ENCODE measurements at regions not wholly inside any gene's neighbourhood (a gene's known extent, or its start where the extent isn't known, plus 50 kb on each side); places are given as distances from the start of the nearest gene placed in this dataset.

- Histone ChIP-seq H2BK5ac (ENCODE audit: insufficient read length, low read length) (no peak overlapping the region), H4K20me1 (ENCODE audit: control insufficient read depth, insufficient read depth, insufficient read length) (no peaks in the 10 kb centered on the region), H3K9ac (ENCODE audit: extremely low read depth, insufficient read length, low read length) (no peak overlapping the region), H4K91ac (ENCODE audit: insufficient read length, low read depth, low read length) (no peak overlapping the region), H3K27me3 (ENCODE audit: insufficient read depth, low read length) (no peaks in the 10 kb centered on the region), H3K23ac (ENCODE audit: insufficient read length, low read depth, low read length) (no peak overlapping the region), H3K18ac (ENCODE audit: insufficient read length, low read depth, low read length) (peak overlapping the region; percentile 2), H4K5ac (ENCODE audit: insufficient read length, low read depth, low read length) (no peak overlapping the region), H3K9me3 (ENCODE audit: control insufficient read depth, low read depth, low read length) (no peaks in the 10 kb centered on the region), H2AK5ac (ENCODE audit: insufficient read length, low read length) (no peak overlapping the region), H3K4me2 (ENCODE audit: insufficient read depth, insufficient read length, low read length) (no peak overlapping the region), H2AFZ (ENCODE audit: low read length) (peak overlapping the region; percentile 16), H3K56ac (ENCODE audit: insufficient read length, low read depth, low read length) (no peak overlapping the region), H3K4ac (ENCODE audit: low read depth, low read length) (no peak overlapping the region), H2BK15ac (ENCODE audit: low read depth, low read length) (no peak overlapping the region), H3K23me2 (ENCODE audit: insufficient read length, low read depth, low read length, poor library complexity, severe bottlenecking) (no peaks in the 10 kb centered on the region), H2BK20ac (ENCODE audit: low read depth, low read length, poor library complexity, severe bottlenecking) (no peak overlapping the region), H2BK120ac (ENCODE audit: low read depth, low read length, poor library complexity, severe bottlenecking) (no peak overlapping the region), H3K27ac (ENCODE audit: insufficient read length, low read depth, low read length) (no peak overlapping the region), H3T11ph (ENCODE audit: low read length) (no peak overlapping the region), H2BK12ac (ENCODE audit: insufficient read length, low read depth, low read length) (no peak overlapping the region), H3K14ac (ENCODE audit: insufficient read depth, low read length) (no peak overlapping the region), H3K79me1 (ENCODE audit: insufficient read depth, low read depth, low read length, poor library complexity, severe bottlenecking) (no peaks in the 10 kb centered on the region), H4K8ac (replicated peaks; ENCODE audit: insufficient read length, low read depth, low read length) (no peak overlapping the region), H3K79me2 (ENCODE audit: insufficient read depth, low read length) (no peaks in the 10 kb centered on the region), H3K4me1 (ENCODE audit: insufficient read depth, low read length) (no peaks in the 10 kb centered on the region)
- no CpG with 5 or more reads among the region's 8 CpGs for WGBS (ENCODE audit: extremely low coverage, insufficient read length, low lambda C conversion rate)
- no peaks in the 10 kb centered on the region; the same call in 1 of the 2 replicates for H3K27me3 Mint-ChIP-seq (ENCODE audit: low read depth)
- peaks cover 0 to 2% of the 10 kb centered on the region in 2 experiments; a peak in 2 of 4 replicates for H3K4me1 Mint-ChIP-seq
- no peak overlapping the region; a peak in 1 of 7 replicates for H3K27ac Mint-ChIP-seq
- TF ChIP-seq CTCF (conservative IDR thresholded peaks at IDR 0.05), result no peak
- DNase-seq, result no peak
- H3K36me3 Mint-ChIP-seq (ENCODE audit: insufficient read depth in 1 of 3, low read depth in 3 of 3), result peaks cover 0 to 3% (median 0%) of the 10 kb centered on the region in 3 experiments; a peak in 2 of 7 replicates
- H3K9me3 Mint-ChIP-seq, result peaks cover 0 to 3% of the 10 kb centered on the region in 2 experiments; a peak in 3 of 5 replicates
- no peak overlapping the region for H3K4me3 Mint-ChIP-seq
Measured at GRCh38 chr1:115506518-115506917, 135.3 kb upstream of the VANGL1 start.

All from H9 (cell line).